Thyroid gland (tissue), 4 donors: ENCODE measurements at regions not wholly inside any gene's neighbourhood (a gene's known extent, or its start where the extent isn't known, plus 50 kb on each side); places are given as distances from the start of the nearest gene placed in this dataset.

ENCODE experiments used
- CTCF ChIP-seq, 6 experiments: fragments of 200-600 bp in 3 of 6; fragments of 450-650 bp in 3 of 6; sonication (generic) in 3 of 6; IDR thresholded peaks; one replicate each; pipeline ENCODE4 v1.5.1; 2016 to 2019; ENCODE audit warnings: antibody characterized with exemption in 6 of 6, mild to moderate bottlenecking in 2 of 6, inconsistent platforms in 1 of 6, moderate library complexity in 1 of 6
- POLR2A ChIP-seq, 2 donors: fragments of 450-650 bp; IDR thresholded peaks; one replicate each; pipeline ENCODE4 v1.6.1; 2017; ENCODE audit warnings: antibody characterized with exemption in 2 of 2, mild to moderate bottlenecking in 2 of 2, moderate library complexity in 1 of 2

- TF ChIP-seq CTCF (IDR thresholded peaks at IDR 0.05) (no peak), POLR2A (IDR thresholded peaks at IDR 0.05) (no peak)
These were observed 319.0 kb upstream of the NPSR1 start for GRCh38 chr7:34338961-34339526.
